NCI-H345 (cell line): ENCODE measurements at regions not wholly inside any gene's neighbourhood (a gene's known extent, or its start where the extent isn't known, plus 50 kb on each side); places are given as distances from the start of the nearest gene placed in this dataset.
"Not testable (repeated sequence)": the region's sequence is repeated elsewhere in the genome, so short reads cannot be mapped to it uniquely, and the experiment has no call there.

Experiments used
- DNase-seq: peaks from one replicate; lab custom pipeline; 2025; lab: John Stamatoyannopoulos, UW

GRCh38 chr10:65133652-65134051, 1612.5 kb downstream of the REEP3 start:
- no peak for DNase-seq

DNA sequence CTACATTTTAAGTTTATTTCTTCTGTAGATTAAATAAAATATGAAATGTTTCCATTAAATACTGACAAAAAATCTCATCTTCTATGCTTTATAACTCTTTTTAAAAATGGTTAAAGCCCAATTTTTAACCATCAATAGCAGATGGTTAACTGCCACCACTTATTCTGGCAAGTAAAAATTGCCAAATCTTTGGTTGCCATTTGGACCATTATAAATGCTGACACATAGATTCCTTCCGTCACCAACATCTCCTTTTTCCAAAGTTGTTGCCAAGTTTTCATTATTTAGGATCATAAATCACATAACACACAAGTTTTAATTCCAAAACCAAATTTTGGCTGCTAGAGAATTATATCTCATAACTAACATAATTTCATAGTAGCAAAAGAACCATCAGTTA, 1614.3 kb downstream of the REEP3 start:
- no peak for DNase-seq

- DNase-seq, result no peak
Measured at GRCh38 chr10:65142641-65143435, 1621.6 kb downstream of the REEP3 start.

DNA sequence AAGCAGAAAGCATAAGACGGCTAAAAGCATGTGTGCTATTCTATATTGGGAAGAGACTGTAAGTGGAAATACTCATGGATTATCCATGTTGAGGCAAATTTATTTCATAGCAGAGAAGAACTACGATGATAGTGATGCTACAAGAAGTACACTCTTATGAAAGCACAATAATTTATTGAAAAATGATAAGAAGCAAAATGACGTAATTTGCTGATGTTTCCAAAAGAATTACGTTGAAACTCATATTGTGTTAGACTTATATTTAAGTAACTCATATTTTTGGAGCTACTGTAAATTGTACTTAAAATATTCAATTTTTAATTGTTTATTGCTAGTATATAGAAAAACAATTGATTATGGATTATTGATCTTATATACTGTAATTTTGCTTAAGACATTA, 1622.5 kb downstream of the REEP3 start:
- DNase-seq, result no peak

DNA sequence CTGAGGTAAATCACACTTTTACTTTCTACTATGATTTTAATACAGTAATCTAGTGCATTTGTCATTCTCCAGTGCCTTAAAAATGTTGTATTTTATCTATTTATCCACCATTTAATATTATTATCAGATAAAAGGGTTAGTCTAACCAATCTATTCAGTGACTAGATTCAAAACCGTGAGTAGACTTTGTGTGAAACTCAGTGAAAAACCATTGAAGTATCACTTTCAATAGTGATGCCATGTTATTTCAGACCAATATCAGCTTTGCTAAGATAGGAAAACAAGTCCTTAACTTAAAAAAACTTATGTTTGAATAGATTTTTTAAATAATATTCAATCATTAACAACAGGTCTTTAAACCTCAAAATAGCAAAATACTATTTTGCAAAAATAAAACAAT, 1628.7 kb downstream of the REEP3 start:
- DNase-seq, result no peak

DNA sequence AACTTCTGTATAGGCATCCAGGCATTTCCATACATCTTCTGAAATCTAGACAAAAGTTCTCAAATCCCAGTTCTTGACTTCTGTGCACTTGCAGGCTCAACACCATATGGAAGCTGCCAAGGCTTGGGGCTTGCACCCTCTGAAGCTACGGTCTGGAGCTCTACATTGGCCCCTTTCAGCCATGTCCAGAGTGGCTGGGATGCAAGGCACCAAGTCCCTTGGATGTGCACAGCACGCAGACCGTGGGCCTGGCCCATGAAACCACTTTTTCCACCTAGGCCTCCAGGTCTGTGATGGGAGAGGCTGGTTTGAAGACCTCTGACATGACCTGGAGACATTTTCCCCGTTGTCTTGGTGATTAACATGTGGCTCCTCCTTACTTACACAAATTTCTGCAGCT, 1645.1 kb downstream of the REEP3 start:
- no peak for DNase-seq

GRCh38 chr10:65172249-65172648, 1651.0 kb downstream of the REEP3 start:
- DNase-seq, result no peak

DNA sequence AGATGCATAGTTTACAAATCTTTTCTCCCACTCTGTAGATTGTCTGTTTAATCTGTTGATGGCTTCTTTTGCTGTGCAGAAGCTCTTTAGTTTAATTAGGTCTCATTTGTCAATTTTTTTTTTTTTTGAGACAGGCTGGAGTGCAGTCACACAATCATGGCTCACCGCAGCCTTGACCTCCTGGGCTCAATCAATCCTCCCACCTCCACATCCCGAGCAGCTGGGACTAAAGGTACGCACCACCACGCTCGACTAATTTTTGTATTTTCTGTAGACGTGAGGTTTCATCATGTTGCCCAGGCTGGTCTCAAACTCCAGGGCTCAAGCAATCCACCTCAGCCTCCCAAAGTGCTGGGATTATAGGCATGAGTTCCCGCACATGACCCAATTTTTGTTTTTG, 1655.8 kb downstream of the REEP3 start:
- no peak for DNase-seq

- no peak for DNase-seq
Measured at GRCh38 chr10:65183236-65183635, 1662.0 kb downstream of the REEP3 start.

- DNase-seq, result not testable (repeated sequence)
Measured at GRCh38 chr10:65186668-65187067, 1665.5 kb downstream of the REEP3 start.

DNA sequence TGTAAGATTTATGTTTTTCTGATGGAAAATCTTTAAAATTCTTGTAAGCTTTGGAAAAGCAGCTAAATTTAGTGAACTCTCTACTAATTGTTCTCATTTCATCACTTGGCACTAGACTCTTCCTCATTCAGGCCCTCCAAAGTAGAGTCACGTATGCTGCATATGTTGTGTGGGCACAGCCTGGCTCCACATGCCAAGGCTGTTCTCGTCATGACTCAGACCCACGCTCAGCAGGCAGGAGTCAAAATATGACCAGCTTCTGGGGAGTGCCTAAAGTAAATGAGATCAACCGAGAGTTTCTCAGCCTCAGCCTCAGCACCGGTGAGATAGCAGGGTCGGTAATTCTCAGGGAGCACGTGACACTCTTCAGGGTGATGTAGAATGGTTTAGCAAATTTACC, 1672.9 kb downstream of the REEP3 start:
- DNase-seq, result no peak

DNA sequence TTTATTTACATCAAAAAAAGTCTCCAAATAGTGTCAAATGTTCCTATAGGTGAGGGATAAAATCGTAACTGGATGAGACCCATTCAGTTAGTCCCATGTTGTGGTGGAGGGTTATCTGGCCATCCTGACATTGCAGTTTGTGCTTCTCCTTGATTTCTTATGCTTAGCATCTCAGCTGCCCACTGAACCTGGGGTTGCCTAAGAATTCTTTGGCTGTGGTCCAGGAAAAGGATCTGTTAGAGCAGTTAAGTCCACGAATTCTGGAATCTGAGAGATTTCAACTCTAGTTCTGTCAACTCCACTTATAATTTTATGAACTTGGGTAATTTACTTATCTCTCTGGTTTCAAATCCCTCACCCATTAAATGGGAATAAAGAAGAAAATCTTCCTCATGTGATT, 1673.4 kb downstream of the REEP3 start:
- DNase-seq, result no peak

GRCh38 chr10:65196111-65196510, 1674.9 kb downstream of the REEP3 start:
- no peak for DNase-seq

- DNase-seq, result no peak
Measured at GRCh38 chr10:65197935-65198334, 1676.7 kb downstream of the REEP3 start.

DNA sequence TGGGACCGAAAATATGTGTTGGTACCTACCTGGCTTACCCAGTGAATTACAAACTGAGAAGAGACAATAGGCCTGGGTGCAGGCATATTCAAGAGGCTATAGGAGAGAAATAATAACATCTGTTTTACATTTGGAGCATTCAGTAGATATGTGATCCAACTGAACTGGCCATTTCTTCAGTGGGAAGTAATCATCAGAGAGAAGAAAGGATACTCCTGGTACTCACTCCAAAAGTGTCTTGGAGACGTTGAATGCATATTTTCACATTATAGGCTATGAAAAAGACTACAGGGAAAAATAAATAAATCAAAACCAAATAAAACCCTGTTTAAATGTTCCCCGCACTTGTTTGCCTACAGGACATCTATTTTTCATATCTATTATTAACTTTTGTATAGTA, 1680.3 kb downstream of the REEP3 start:
- DNase-seq, result no peak

DNA sequence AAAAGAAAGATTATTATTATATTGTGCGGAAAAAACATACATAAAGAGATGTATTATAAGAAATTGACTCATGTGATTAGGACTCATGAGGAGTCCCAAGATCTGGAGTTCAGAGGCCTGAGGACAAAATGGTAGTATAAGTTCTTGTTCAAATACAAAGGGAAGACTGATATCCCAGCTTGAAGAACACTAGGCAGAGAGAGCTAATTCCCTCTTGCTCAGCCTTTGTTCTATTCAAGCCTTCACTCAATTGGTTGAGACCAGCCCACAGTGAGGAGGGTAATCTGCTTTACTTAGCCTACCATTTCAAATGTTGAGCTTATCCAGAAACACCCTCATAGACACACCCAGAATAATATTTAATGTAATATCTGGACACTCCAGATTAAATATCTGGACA, 1683.8 kb downstream of the REEP3 start:
- DNase-seq, result no peak

DNA sequence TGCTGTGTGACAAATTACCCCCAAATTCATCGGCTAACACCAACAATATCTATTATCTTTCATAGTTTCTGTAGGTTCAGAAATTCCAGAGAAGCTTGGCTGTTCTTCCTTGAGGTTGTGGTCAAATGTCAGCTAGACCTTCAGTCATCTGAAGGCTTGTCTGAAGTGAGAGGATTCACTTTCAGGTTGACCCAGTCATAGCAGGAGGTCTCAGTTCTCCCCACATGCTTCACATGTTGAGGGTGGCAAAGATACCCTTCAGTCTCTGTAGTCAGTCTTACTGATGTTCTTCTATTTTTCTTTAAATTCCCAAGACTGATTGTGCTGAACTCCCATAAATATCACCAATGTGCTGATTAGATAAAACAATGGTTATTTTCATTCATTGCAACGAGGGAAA, 1692.0 kb downstream of the REEP3 start:
- no peak for DNase-seq

DNA sequence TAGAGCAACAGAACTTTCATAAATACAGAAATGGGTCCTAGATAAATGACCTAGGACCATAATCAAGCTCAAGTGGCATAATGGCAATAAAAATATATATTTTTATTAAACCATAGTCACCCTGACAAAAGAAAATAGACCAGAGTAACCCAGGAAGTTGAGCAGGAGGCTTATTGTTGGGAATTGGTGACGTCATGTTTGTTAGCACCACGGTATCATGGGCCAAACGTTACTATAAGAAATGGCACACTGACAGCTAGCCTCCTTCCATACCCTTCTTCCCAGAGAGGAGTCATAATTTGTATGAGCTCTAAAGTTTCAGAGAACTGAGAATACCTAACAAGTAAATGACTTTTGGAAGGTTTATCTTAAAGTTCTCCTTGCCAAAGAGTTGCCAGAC, 1698.2 kb downstream of the REEP3 start:
- DNase-seq, result no peak

GRCh38 chr10:65231148-65231547, 1694.7 kb upstream of the LRRTM3 start:
- no peak for DNase-seq

GRCh38 chr10:65234261-65234660, 1691.6 kb upstream of the LRRTM3 start:
- DNase-seq, result no peak

- DNase-seq, result no peak
Measured at GRCh38 chr10:65235266-65235665, 1690.6 kb upstream of the LRRTM3 start.

- no peak for DNase-seq
Measured at GRCh38 chr10:65235846-65236245, 1690.0 kb upstream of the LRRTM3 start.

GRCh38 chr10:65265451-65265954, 1660.3 kb upstream of the LRRTM3 start:
- DNase-seq, result no peak

- DNase-seq, result not testable (repeated sequence)
Measured at GRCh38 chr10:65269551-65269950, 1656.3 kb upstream of the LRRTM3 start.
